ENCODE measurements at regions not wholly inside any gene's neighbourhood (a gene's known extent, or its start where the extent isn't known, plus 50 kb on each side); places are given as distances from the start of the nearest gene placed in this dataset.

- DNase-seq (ENCODE audit: low read depth in 2 of 2), result no peak
Observed at GRCh38 chr5:79871364-79872120, 119.5 kb downstream of the MTX3 start.

- no peak for DNase-seq (ENCODE audit: low read depth in 2 of 2)
Observed at GRCh38 chr5:79868163-79868670, 122.8 kb downstream of the MTX3 start.

GRCh38 chr5:79865579-79865978 is 125.5 kb downstream of the MTX3 start:
- DNase-seq (ENCODE audit: low read depth in 2 of 2), result no peak

DNA sequence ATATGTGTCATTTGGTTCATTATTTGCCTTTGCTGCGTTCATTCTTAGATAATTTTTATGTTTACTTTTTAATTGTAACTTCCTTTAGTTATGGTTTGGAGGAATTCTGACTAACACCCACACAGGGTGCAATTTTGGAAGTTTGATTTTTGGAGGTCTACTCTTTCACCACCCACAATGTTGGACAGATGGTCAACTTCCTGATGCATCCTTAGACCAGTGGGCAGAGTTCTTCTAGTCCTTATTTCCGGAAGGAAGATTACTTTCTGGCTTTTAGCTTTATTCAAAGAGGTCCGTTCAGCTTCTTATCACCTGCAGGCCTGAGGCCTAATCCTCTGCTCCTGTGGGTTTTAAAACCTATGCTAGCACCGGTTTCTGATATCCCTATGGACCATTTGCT is 126.7 kb downstream of the MTX3 start:
- DNase-seq (ENCODE audit: low read depth in 2 of 2), result no peak

DNA sequence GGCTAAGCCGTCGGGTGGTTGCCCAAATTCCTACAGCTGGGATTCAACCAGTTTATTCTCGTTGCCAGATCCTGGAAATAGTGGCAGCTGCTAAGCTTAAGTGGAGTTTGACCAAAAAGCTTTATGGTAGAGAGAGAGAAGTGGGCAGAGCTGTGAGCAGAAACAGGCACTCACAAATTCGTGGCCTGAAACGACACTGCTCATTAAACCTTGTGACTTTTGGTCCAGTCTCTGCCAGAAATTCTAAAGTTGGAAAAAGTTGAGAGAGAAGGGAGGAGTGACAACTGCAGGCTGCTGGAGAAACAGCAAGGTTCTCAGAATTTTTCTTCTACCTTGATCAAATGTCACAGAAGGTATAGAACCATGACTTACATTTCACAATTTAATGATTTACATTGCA is 131.5 kb downstream of the MTX3 start:
- DNase-seq (ENCODE audit: low read depth in 2 of 2), result no peak

- DNase-seq (ENCODE audit: low read depth in 2 of 2), result no peak
Observed at GRCh38 chr5:79858410-79858723, 132.7 kb downstream of the MTX3 start.

- DNase-seq (ENCODE audit: low read depth in 2 of 2), result peak; percentile 44 to 80
Observed at GRCh38 chr5:79857714-79858409, 133.2 kb downstream of the MTX3 start.

DNA sequence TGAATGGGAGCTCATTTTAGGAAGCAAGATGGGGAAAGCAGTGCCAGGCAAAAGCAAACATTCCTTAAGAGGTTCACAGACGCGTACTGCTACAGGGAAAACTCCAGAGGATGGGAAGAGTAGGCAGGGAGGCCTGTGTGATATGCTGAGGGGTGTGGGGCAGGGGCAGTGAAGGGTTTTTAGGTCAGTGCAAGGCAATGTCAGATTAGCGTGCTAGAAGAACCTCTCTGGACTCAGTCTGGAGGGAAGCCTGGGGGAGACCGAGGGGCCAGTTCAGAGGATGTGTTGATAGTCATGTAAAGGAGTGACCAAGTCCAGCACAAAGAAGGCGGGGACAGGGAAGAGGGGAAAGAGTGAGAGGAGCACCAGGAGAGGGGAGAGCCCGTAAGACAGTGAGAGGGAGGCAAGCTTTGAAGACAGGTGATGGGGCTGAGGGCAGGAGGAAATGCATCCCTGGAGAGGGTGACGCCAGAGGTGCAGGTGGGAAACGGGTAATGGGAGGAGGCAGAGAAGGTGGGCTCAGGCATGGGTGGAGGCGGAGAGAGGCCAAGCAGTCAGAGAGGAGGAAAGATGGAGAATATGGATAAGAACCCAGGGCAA is 134.5 kb downstream of the MTX3 start:
- DNase-seq (ENCODE audit: low read depth in 2 of 2), result no peak

DNA sequence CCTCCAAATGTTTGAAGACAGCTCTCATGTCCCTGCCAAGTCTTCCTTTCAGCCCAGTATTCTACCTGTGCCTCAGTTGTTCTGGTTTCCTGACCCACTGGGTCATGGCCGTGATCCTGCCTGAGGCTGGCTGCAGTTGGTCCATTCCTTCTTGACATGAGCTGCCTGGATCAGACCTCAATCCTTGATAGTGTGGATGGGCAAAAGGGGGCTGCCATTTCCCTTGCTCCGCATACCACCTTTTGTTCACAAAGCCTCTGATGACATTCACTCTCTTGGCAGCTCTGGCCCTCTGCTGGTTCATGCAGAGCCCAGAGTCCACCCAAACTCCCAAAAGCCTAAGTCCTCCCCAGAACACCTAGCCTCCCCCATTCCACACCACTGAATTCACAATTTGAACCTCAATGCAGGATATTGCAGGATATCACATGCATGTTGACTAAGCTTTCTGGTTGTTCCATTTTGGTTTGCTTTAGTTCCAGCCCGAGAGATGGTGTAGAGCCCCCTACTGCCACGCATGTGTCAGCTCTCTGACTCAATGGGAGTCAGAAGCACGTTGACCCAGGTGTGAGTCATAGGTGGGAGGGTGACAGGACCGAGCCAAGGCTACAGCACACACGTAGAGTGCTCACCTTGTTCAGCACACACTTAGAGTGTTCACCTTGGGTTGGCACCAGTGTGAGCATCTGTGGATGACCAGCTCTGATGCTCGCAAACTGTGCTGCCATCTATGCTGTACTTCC is 137.2 kb downstream of the MTX3 start:
- peak; percentile 40 to 58 for DNase-seq (ENCODE audit: low read depth in 2 of 2)

DNA sequence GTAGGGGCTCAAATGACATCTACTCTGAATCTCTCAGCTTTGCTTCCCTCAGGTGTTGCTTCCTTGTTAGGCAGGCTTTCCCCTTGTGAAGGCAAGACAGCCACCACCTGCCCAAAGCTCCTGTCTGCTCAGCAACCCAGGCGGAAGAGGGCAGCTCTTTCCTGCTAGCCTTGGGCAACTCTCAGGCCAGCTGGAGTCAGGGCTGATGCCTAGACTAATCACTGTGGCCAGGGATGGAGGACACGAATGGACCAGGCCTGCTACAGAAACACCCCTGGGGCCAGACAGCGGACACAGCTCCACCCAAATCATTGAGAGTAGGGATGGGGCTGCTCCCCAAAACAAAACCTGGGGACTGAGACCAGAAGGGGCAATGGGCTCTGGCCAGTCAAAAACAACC is 138.0 kb downstream of the MTX3 start:
- DNase-seq (ENCODE audit: low read depth in 2 of 2), result no peak

DNA sequence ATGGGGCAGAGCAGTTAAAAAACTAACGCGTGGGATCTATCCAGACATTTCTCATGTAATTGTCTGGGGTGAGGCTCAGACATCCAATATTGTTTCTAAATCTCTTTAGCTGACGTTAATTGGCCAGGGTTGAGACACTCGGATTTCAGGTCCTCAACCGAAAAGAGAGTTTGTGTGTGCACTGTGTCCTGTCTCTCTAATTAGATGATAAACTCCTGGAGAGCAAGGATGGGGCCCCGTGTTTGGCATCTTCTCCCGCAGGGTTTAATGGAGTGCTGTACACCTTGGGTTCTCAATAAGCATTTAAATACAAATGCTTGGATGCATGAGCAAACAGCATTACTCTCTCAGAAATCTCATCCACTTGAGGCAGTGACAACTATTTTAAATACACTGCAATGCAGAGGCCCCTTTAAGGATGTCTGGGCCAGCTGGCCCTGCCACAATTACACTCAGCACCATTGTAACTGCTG is 139.6 kb downstream of the MTX3 start:
- DNase-seq (ENCODE audit: low read depth in 2 of 2), result no peak

DNA sequence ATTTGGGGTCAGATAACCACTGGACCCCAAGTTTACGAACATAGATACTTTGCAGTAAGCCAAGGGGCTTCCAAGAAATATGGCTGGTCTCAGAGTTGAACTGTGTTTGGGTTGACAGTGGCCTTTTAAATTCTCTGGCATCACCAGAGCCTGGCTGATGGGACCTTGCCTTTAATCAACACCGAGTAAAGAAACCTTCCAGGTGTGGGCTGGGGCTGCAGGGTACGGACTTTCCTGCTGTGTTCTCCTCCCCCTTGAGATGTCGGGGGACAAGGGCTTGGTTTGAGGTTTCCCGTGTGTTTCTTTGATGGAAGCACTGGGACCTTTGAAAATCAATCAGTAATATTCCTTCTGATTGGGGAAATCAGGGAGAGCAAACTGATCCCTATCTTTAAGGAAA is 140.1 kb downstream of the MTX3 start:
- no peak for DNase-seq (ENCODE audit: low read depth in 2 of 2)

DNA sequence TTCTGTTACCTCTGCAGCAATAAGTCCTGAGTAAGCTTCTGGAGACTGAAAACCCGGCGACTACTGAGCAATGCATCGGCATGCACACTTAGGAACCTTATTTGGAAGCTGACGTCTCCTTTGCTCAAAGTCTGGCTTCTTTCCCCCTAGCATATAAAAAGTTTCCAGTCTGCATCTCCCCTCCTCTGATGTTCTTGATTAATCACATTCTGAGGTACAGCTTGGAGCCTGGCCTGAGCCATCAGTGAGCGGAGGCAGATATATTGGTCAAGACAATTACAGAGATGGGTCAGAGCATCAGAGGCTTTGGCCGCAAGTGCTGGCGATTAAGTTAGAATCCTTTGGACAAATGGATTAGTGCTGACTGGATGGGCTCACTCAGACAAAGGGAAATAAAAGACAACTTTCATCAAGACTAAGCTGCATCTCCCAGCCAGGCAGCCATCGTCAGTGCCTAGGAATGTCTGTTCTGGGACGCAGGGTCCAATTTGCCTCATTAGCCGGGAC is 140.7 kb downstream of the MTX3 start:
- DNase-seq (ENCODE audit: low read depth in 2 of 2), result no peak

GRCh38 chr5:79849486-79850315 is 141.4 kb downstream of the MTX3 start:
- no peak for DNase-seq (ENCODE audit: low read depth in 2 of 2)
